Lower lobe of right lung (tissue), 2 donors: ENCODE measurements at regions not wholly inside any gene's neighbourhood (a gene's known extent, or its start where the extent isn't known, plus 50 kb on each side); places are given as distances from the start of the nearest gene placed in this dataset.

ENCODE experiments used
- ATAC-seq, 2 donors: fragments of 200-7000 bp; cut with Tn5 transposase; one replicate each; pipeline ENCODE4 v1.9.1; 2020 to 2022; ENCODE audit warnings: mild to moderate bottlenecking in 2 of 2, moderate library complexity in 2 of 2
- DNase-seq: peaks from one replicate; pipeline ENCODE4 v3.0.0-alpha.2; 2020
- H3K27ac ChIP-seq: fragments of 200-600 bp; one replicate; pipeline ENCODE4 v1.8.0; 2022
- H3K27me3 ChIP-seq: fragments of 200-600 bp; one replicate; pipeline ENCODE4 v1.8.0; 2022; ENCODE audit warnings: low read depth
- H3K36me3 ChIP-seq: fragments of 200-600 bp; one replicate; pipeline ENCODE4 v1.8.0; 2022; ENCODE audit warnings: mild to moderate bottlenecking
- H3K4me1 ChIP-seq: fragments of 200-600 bp; one replicate; pipeline ENCODE4 v1.8.0; 2022
- H3K4me3 ChIP-seq: fragments of 200-600 bp; one replicate; pipeline ENCODE4 v1.8.0; 2022; ENCODE audit warnings: mild to moderate bottlenecking
- H3K9me3 ChIP-seq: fragments of 200-600 bp; one replicate; pipeline ENCODE4 v1.8.0; 2022
- CTCF ChIP-seq: fragments of 200-600 bp; IDR thresholded peaks from one replicate; pipeline ENCODE4 v1.8.0; 2022; ENCODE audit warnings: antibody characterized with exemption, mild to moderate bottlenecking
- intact Hi-C: fragments of 100-400 bp; cut with DNase I; formaldehyde crosslinking; loops from one replicate; pipeline ENCODE4 v1.11.0; 2022
- donor health status: DM: no; HTN: yes; CAD: no; lungs with severe emphysema.

GRCh38 chr2:147331790-147332419 is 512.9 kb upstream of the ACVR2A start:
- Histone ChIP-seq H3K9me3 (no peaks in the 10 kb centered on the region), H3K4me1 (no peaks in the 10 kb centered on the region), H3K27ac (no peak overlapping the region), H3K36me3 (no peaks in the 10 kb centered on the region), H3K27me3 (no peaks in the 10 kb centered on the region), H3K4me3 (no peak overlapping the region)
- ATAC-seq (peak in 1 of 2 donors; percentile 29), DNase-seq (no peak)
- intact Hi-C loops, result no loop called here
- TF ChIP-seq CTCF, result peak; percentile 48

- intact Hi-C loops, result no loop called here
- no peaks in the 10 kb centered on the region for H3K4me1 ChIP-seq
- TF ChIP-seq CTCF, result no peak
These were observed 513.9 kb upstream of the ACVR2A start for GRCh38 chr2:147330925-147331324.

GRCh38 chr2:147327613-147328012 is 517.2 kb upstream of the ACVR2A start:
- H3K36me3 ChIP-seq, result no peaks in the 10 kb centered on the region
- no peak overlapping the region for H3K27ac ChIP-seq
- no peaks in the 10 kb centered on the region for H3K9me3 ChIP-seq
- no peak for ATAC-seq
- TF ChIP-seq CTCF, result no peak
- DNase-seq, result no peak
- H3K27me3 ChIP-seq, result no peaks in the 10 kb centered on the region
- H3K4me1 ChIP-seq, result no peaks in the 10 kb centered on the region
- no peak overlapping the region for H3K4me3 ChIP-seq
- intact Hi-C loops, result no loop called here

More at GRCh38 chr2:147330925-147331324, 513.9 kb upstream of the ACVR2A start:
- H3K4me3 ChIP-seq, result no peak overlapping the region
- H3K27ac ChIP-seq, result no peak overlapping the region
- H3K27me3 ChIP-seq, result no peaks in the 10 kb centered on the region
- H3K9me3 ChIP-seq, result no peaks in the 10 kb centered on the region
- no peak for ATAC-seq
- H3K36me3 ChIP-seq, result no peaks in the 10 kb centered on the region
- DNase-seq, result no peak

- H3K27me3 ChIP-seq, result no peaks in the 10 kb centered on the region
- intact Hi-C loops, result no loop called here
- no peak for TF ChIP-seq CTCF
- H3K9me3 ChIP-seq, result no peaks in the 10 kb centered on the region
- no peak for ATAC-seq
- DNase-seq, result no peak
- no peaks in the 10 kb centered on the region for H3K36me3 ChIP-seq
- no peak overlapping the region for H3K27ac ChIP-seq
- no peaks in the 10 kb centered on the region for H3K4me1 ChIP-seq
- H3K4me3 ChIP-seq, result no peak overlapping the region
These were observed 518.8 kb upstream of the ACVR2A start for GRCh38 chr2:147325990-147326389.

GRCh38 chr2:147320146-147320545 is 524.7 kb upstream of the ACVR2A start:
- Histone ChIP-seq H3K27me3 (no peaks in the 10 kb centered on the region), H3K4me1 (no peaks in the 10 kb centered on the region), H3K9me3 (peaks cover 8% of the 10 kb centered on the region), H3K27ac (no peak overlapping the region), H3K36me3 (no peaks in the 10 kb centered on the region), H3K4me3 (no peak overlapping the region)
- DNase-seq (no peak), ATAC-seq (no peak)
- intact Hi-C loops, result no loop called here
- TF ChIP-seq CTCF, result no peak
